Stimulated activated CD8-positive, alpha-beta memory T cell treated with anti-CD3 and anti-CD28 coated beads, Interleukin-4, amount 100 ng/mL, for 1 hour (primary cell): ENCODE measurements at regions not wholly inside any gene's neighbourhood (a gene's known extent, or its start where the extent isn't known, plus 50 kb on each side); places are given as distances from the start of the nearest gene placed in this dataset.

ENCODE experiments used
- DNase-seq, 2 donors: peaks; one replicate each; pipeline ENCODE4 v3.0.0-alpha.2; 2020; ENCODE audit warnings: low read depth in 2 of 2, low spot score in 1 of 2

- no peak for DNase-seq
Measured at GRCh38 chr2:6444514-6444913, 421.2 kb downstream of the CMPK2 start.

DNA sequence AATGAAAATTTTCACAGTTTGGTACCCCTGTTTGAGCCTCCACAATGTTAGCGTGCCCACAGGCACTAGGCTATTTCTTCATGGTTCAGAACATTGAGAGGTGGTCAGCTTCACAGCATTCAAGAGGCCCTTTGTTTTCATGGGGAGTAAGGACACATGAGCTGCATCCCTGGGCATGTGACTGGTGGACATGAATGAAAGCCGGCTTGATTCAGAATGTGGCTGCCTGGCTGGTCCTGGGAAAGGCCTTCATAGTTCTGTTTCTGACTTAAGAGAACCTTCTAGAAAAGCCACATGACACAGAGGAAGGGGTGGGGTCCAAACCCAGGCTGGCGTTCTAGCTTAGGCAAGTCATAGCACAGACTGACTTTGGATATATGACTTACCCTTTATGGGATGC, 420.6 kb downstream of the CMPK2 start:
- no peak for DNase-seq

GRCh38 chr2:6446938-6447608, 418.6 kb downstream of the CMPK2 start:
- DNase-seq, result no peak

- DNase-seq, result no peak
Measured at GRCh38 chr2:6448893-6449292, 416.8 kb downstream of the CMPK2 start.

DNA sequence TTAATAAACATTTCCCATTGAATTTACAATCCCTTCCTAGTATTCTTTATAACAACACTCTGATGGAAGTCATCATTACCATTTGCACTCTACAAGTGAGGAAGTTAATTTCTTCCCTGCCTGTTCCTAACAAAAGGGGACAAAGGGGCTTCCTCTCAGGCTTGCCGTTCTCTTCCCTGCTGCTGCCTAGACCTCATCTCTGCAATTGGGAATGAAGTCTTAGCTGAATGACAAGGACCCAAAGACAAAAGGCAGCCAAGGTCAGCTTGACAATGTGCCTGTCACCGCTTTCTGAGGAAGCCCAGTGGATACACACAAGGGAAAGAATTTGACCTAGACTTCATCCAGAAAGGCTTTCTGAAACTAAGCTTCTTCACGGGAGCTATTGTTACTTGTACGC, 416.4 kb downstream of the CMPK2 start:
- no peak for DNase-seq

DNA sequence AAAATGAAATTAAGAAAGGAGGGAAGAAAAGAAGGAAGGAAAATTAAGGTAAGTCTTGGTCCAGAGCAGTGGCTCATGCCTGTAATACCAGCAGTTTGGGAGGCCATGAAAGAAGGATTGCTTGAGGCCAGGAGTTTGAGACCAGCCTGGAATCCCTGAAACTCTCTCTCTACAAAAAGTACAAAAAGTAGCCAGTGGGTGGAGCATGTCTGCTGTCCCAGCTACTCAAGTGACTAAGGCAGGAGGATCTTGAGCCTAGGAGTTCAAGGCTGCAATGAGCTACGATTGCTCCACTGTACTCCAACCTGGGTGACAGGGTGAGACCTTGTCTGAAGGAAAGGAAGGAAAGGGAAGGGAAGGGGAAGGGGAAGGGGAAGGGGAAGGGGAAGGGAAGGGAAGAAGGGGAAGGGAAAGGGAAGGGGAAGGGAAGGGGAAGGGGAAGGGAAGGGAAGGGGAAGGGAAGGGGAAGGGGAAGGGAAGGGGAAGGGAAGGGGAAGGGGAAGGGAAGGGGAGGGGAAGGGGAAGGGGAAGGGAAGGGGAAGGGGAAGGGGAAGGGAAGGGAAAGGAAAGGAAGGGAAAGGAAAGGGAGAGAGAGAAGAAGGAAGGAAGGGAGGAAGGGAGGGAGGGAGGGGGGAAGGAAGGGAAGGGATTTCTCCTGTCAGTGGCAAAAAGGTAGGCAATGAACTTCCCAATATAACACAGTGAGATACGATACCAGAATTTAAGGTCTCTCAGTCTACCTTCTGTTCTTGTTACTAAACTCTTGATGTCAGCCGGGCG, 412.8 kb downstream of the CMPK2 start:
- DNase-seq, result no peak

GRCh38 chr2:6454286-6454990, 411.3 kb downstream of the CMPK2 start:
- DNase-seq, result no peak

DNA sequence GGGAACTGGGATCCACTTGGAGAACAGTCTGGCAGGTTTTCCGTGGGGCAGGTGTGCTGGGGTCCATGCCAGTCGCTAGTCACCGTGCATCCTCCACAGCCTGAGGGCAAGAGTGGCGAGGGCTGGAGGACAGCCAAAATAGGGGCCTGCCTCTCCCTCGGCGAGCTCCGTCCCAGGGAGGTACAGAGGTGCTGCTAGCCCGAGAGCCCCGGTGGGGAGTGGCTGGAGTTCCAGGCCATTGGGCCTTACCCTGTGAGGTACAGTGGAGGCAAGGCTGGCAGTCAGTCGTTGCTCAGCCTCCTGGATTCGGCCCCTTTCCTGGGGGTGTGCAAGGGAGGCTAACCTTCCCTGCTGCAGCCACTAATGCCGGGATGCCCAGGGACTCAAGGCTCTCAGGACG, 406.6 kb downstream of the CMPK2 start:
- no peak for DNase-seq

DNA sequence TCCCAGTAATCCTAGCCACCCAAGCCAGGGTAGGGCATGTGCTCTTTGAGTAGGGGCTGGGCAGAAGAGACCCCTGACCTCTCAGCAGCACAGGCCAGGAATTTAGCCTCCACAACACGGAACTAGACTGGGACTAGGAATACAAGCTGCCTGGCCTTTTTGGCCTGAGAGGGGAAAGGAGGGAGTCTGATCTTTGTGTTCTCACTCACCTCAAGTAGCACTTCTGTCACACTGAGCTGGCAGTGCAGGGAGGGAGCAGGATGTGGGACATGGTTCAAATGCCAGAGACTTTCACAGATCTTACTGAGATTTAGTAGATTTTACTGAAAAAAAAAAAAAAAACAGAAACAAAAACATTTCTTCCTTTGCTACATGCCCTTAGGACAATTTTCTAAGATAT, 395.2 kb downstream of the CMPK2 start:
- no peak for DNase-seq

DNA sequence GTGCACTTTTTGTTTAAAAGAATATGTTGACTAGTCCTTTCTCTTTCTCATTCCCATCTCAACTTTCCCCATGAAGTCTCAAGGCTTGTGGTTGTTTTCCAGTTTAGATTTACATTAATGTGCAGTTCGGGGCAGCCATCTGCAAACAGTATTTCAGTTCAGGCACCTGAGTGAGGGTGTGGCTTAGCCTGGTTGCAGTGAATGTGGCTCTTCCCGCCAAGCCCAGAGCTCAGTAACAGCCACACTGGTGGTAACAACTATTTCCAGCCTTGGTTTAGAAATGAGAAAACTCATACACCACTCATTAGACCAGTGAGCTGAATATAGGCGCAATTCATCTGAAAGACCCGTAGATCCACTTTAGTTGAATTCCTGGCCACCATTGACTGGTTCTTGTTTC, 394.3 kb downstream of the CMPK2 start:
- no peak for DNase-seq

DNA sequence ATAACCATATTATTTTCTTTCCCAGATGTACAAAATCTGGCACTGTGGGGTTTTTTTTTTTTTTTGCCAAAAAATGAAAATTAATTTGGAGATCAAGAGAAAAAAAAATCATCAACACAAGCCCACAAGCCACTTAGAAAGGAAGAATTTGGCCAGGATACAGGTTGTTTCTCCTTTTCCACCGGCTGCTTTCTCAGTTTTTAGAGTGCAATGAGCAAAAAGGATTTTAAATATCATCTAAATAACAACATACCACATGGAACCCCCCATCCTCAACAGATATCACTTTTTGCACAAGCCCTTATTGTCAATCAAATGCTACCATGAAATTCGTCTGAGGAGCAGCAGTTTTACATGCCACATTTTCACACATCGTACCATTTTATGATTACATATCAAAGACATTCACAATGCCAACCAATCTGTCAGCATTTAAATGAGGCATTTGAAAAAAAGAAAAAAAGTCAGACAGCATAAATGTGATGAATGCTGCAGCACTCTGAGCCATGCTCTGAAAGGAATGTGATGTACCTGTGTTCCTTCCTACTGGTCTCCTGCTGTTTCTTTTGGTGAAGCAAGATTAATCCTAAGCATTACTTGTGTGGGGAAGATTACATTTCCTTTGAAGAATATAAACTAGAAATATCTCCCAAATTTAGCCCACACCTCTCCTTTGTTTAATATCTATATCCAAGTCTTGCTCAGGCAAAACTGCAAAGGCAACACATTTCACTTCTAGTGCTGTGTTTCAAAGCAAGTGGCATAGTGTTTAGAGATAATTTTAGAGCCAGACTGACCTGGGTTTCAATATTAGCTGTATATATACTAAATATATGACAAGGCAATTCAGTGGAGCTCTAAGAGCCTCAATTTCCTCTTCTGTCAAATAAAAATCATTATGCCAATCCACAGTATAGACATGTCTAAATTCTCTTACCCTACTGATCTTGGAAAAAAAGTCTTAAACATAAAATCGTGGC, 391.3 kb downstream of the CMPK2 start:
- DNase-seq, result no peak

- DNase-seq, result no peak
Measured at GRCh38 chr2:6475155-6475940, 390.4 kb downstream of the CMPK2 start.

GRCh38 chr2:6480514-6480913, 385.2 kb downstream of the CMPK2 start:
- no peak for DNase-seq

DNA sequence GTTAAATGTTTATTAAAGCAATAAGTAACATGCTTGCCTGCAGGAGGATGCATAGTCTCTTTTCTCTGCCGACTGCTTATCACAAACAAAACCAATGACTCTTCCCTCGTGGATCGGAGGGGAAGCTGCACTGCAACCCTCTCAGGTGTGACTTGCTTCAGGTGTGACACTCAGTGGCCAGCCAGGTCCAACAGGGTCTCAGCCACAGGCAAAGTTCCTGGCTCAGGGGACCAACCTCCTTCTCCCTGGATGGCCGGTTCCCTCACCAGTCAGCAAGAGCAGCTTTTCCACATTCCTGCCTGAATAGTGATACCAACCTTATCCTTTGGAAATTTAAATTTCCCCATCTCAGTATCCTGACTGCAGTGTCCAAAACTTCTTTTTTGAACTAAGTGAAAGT, 383.5 kb downstream of the CMPK2 start:
- DNase-seq, result no peak

DNA sequence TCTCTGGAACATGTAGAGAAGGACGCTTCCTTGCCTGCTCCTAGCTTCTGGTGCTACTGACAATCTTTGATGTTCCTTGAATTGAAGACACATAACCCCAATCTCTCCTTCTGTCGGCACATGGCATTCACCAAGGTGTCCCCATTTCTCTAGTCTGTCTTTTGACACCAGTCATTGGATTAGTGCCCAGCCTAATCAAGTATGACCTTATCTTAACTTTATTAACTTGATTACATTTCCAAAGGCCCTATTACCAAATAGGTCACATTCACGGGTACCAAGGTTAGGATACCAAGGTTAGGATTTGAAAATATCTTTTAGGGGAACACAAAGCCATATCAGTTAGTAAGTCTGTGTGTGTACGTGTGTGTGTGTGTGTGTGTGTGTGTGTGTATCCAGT, 377.9 kb downstream of the CMPK2 start:
- no peak for DNase-seq

DNA sequence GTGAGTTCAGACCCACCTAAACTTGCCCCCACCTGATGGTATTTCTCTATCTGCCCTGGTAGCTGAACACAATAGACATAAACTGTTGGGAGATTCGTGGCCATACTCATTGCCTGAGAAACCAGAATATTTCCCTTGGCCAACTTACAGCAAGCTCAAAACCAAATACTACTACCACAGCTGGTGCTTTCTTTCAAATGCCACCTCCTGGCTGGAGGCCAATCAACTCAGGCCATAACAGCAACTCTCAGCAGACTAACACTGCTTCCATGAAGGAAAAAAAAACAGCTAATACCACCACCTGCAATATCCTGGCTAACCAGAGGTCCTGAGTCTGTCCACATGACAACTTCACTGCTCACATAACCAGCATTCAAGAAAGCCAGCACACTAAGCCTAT, 373.1 kb downstream of the CMPK2 start:
- no peak for DNase-seq

DNA sequence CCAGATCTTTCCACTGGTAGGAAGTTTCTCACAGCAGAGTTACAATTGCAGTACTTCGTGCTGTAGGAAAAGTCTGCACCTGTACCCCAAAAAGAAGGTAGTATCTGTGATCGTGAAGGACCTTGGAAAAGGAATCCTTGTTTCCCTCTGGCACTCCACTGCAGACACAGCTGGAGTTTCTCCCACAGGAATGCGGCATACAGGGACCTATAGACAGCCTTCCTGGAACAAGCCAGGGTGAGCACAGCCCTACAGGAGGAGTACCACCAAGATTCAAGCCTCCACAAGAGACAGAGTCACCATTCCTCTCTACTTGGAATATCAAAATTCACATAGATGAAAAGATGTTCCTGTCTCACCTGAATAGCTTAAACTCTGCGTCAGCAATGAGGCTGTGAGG, 372.4 kb downstream of the CMPK2 start:
- no peak for DNase-seq

GRCh38 chr2:6493669-6494068, 372.0 kb downstream of the CMPK2 start:
- DNase-seq, result no peak

DNA sequence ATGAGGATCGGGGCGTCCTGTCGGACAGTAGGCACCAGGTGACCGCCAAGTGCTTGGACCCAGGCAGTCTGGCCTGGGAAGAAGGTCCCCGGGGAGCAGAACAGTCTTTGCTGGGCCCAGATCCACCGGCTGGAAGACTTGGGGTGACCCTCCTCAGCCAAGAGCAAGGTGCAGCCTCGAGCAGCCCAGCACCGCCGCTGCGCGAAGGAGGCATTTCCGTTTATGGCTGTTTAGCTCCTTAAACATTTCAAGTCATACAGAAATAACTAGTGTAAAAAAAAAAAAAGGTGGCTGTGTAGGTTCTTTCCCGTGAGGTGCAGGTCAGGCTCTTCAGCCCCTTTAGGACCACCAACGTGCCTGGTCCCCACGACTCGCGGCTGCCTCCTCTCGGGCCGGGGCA, 370.2 kb downstream of the CMPK2 start:
- no peak for DNase-seq

DNA sequence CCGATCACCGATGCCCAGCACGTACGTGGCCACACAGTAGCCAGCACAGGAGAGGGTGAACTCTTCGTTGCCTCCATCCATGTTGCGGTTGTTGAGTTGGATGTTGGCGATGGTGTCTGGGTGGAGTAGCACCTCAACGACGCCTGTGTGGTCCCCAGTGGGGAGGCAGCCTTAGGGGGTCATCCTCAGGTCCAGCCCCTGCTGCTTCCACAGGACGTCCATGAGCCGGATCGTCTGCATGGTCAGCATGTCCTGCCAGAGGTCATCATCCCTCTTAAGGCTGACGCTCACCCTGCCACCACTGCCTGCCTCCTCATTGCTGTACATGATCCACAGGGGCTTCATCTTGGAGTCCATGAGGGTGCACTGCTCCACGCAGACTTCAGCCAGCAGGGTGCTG, 369.3 kb downstream of the CMPK2 start:
- DNase-seq, result no peak
